Pancreas (tissue), 10 donors: ENCODE measurements at regions not wholly inside any gene's neighbourhood (a gene's known extent, or its start where the extent isn't known, plus 50 kb on each side); places are given as distances from the start of the nearest gene placed in this dataset.

ENCODE experiments used
- ATAC-seq, 4 donors: fragments of 200-7000 bp; cut with Tn5 transposase; one replicate each; pipeline versions ENCODE4 v1.8.0 to v1.9.1; 2020; ENCODE audit warnings: mild to moderate bottlenecking in 4 of 4, moderate library complexity in 4 of 4
- DNase-seq, 6 donors: peaks; one replicate each; pipeline ENCODE4 v3.0.0-alpha.2; 2020
- FAIRE-seq: peaks from 2 replicates; lab custom pipeline; 2012; peaks lifted over from hg19 to GRCh38; lab: Jason Lieb, UNC
- H3K27ac ChIP-seq, 4 donors: fragments of 200-600 bp; sonication (generic); 1 replicate in 3 of 4; 2 replicates in 1 of 4; pipeline versions ENCODE4 v1.5.0 to v1.8.0; 2020
- H3K27me3 ChIP-seq, 4 donors: fragments of 200-600 bp; one replicate each; pipeline ENCODE4 v1.8.0; 2021
- H3K36me3 ChIP-seq, 3 donors: fragments of 200-600 bp; sonication (generic) in 1 of 3; one replicate each; pipeline versions ENCODE4 v1.5.0 to v1.8.0; 2020 to 2021
- H3K4me1 ChIP-seq, 3 donors: fragments of 200-600 bp; one replicate each; pipeline ENCODE4 v1.8.0; 2021
- H3K4me3 ChIP-seq, 4 donors: fragments of 200-600 bp; sonication (generic) in 2 of 4; one replicate each; pipeline versions ENCODE4 v1.5.0 to v1.8.0; 2020 to 2021
- H3K9me3 ChIP-seq, 4 donors: fragments of 200-600 bp; one replicate each; pipeline ENCODE4 v1.8.0; 2021
- CTCF ChIP-seq, 4 donors: fragments of 200-600 bp; sonication (generic) in 3 of 4; IDR thresholded peaks; one replicate each; pipeline versions ENCODE4 v1.5.0 to v1.8.0; 2021; ENCODE audit warnings: antibody characterized with exemption in 4 of 4
- WGBS, 2 donors: extraction: QIAGEN DNeasy Blood & Tissue Kit; methylation state at CpG; one replicate each; pipeline ENCODE4 v1.1.7; 2013; 5-methylcytosine and 5-hydroxymethylcytosine counted together
- intact Hi-C, 3 donors: fragments of 100-400 bp; cut with DNase I; formaldehyde crosslinking; loops; one replicate each; pipeline versions ENCODE4 v1.11.1 to v1.14.2; 2022
- donor health status: healthy with polysubstance abuse.
- donor health status: DM: no; HTN: no; CAD: no; lungs with moderate emphysema.
- donor health status: DM: no; HTN: no; CAD: no.
- donor health status: control.
- donor health status: control.
- donor health status: Bipolar disorder and iron deficiency.
- donor health status: DM: yes; HTN: yes; CAD: no.
- donor health status: DM: no; HTN: no; CAD: no.
- donor health status: DM: no; HTN: no; CAD: no.
- donor health status: DM: yes; HTN: yes; CAD: no.

GRCh38 chr17:72414032-72414396, 293.2 kb downstream of the SOX9 start:
- DNase-seq (no peak), ATAC-seq (no peak), FAIRE-seq (no peak)
- Histone ChIP-seq H3K4me3 (no peak overlapping the region), H3K9me3 (no peaks in the 10 kb centered on the region), H3K27ac (no peak overlapping the region), H3K36me3 (no peaks in the 10 kb centered on the region), H3K27me3 (no peaks in the 10 kb centered on the region), H3K4me1 (peaks cover 5 to 24% (median 5%) of the 10 kb centered on the region in 3 donors)
- 90% methylated on average over 5 of the region's 5 CpGs for whole genome bisulfite sequencing, 2 donors
- intact Hi-C loops = no loop called here
- TF ChIP-seq CTCF (IDR thresholded peaks at IDR 0.05) = no peak

GRCh38 chr17:72414967-72415853, 294.4 kb downstream of the SOX9 start:
- ATAC-seq = no peak
- WGBS, 2 donors = 88 to 91% methylated on average over 9 of the region's 9 CpGs

GRCh38 chr17:72416054-72416675, 295.3 kb downstream of the SOX9 start:
- ATAC-seq (no peak), DNase-seq (no peak), FAIRE-seq (no peak)
- no peak overlapping the region for H3K4me3 ChIP-seq
- no peak overlapping the region for H3K27ac ChIP-seq
- TF ChIP-seq CTCF (IDR thresholded peaks at IDR 0.05) = no peak
- WGBS, 2 donors = 77 to 83% methylated on average over 6 of the region's 6 CpGs
- H3K27me3 ChIP-seq = no peaks in the 10 kb centered on the region
- H3K4me1 ChIP-seq = peaks cover 6 to 29% (median 13%) of the 10 kb centered on the region in 3 donors
- intact Hi-C loops = no loop called here
- H3K9me3 ChIP-seq = no peaks in the 10 kb centered on the region
- no peaks in the 10 kb centered on the region for H3K36me3 ChIP-seq

More at GRCh38 chr17:72414967-72415853, 294.4 kb downstream of the SOX9 start:
- intact Hi-C loops = no loop called here
- DNase-seq = no peak
- no peak for FAIRE-seq
- H3K4me3 ChIP-seq = no peak overlapping the region
- no peaks in the 10 kb centered on the region for H3K27me3 ChIP-seq
- H3K27ac ChIP-seq = no peak overlapping the region
- no peaks in the 10 kb centered on the region for H3K9me3 ChIP-seq
- no peaks in the 10 kb centered on the region for H3K36me3 ChIP-seq
- peaks cover 5 to 30% (median 6%) of the 10 kb centered on the region in 3 donors for H3K4me1 ChIP-seq
- no peak for TF ChIP-seq CTCF (IDR thresholded peaks at IDR 0.05)

GRCh38 chr17:72416905-72417304, 296.1 kb downstream of the SOX9 start:
- Histone ChIP-seq H3K9me3 (no peaks in the 10 kb centered on the region), H3K4me3 (no peak overlapping the region), H3K27me3 (no peaks in the 10 kb centered on the region), H3K27ac (no peak overlapping the region), H3K4me1 (peaks cover 12 to 30% (median 15%) of the 10 kb centered on the region in 3 donors), H3K36me3 (no peaks in the 10 kb centered on the region)
- intact Hi-C loops = no loop called here
- TF ChIP-seq CTCF (IDR thresholded peaks at IDR 0.05) = no peak
- ATAC-seq (no peak), FAIRE-seq (no peak), DNase-seq (no peak)

GRCh38 chr17:72417627-72418026, 296.8 kb downstream of the SOX9 start:
- intact Hi-C loops = no loop called here
- H3K36me3 ChIP-seq = no peaks in the 10 kb centered on the region
- no peak overlapping the region for H3K4me3 ChIP-seq
- no peak for TF ChIP-seq CTCF (IDR thresholded peaks at IDR 0.05)
- no peak for DNase-seq
- H3K27ac ChIP-seq = no peak overlapping the region
- no peaks in the 10 kb centered on the region for H3K9me3 ChIP-seq
- H3K27me3 ChIP-seq = no peaks in the 10 kb centered on the region
- WGBS, 2 donors = 83 to 93% methylated on average over 2 of the region's 2 CpGs
- H3K4me1 ChIP-seq = peaks cover 17 to 33% (median 19%) of the 10 kb centered on the region in 3 donors
- no peak for FAIRE-seq
- ATAC-seq = no peak
